ENCODE measurements at regions not wholly inside any gene's neighbourhood (a gene's known extent, or its start where the extent isn't known, plus 50 kb on each side); places are given as distances from the start of the nearest gene placed in this dataset.
A peak's percentile ranks its signal among the peaks of the same experiment; 100 is the strongest.

DNA sequence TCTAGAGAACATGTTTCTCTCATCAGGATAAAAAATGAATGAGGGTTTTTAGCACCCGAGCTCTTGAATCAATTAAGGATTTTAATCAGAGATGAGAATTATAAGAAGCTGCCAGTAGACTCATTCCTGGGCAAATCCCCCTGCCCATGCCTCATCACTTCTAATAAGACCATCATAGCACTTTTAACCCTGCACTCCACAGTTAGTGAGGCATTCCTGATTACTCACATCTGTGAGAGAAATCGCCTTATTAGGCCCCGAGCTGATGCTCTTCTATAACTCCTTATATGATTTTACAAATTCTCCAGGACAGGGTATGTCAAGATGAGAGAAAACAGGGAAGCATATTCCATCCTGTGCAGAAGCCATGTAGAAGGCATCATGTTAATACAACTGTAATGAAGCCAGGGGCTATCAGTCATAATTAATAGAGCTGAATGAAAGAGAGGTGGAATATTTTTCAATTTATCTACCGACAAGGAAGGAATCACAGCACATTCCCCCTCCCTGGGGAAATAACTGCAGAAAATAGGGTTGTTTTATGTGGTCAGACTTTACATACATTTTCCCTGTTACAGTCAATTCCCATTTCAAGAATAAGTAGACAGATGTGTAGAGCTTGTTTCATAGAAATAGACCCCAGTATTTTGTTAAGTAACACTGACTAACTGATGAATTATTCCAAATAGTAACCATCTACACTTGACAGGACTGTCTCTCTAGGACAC is 272.7 kb downstream of the HHIPL2 start:
- ATAC-seq (ENCODE audit: low FRiP score in 2 of 2) = no peak
- WGBS, 2 donors = 82 to 91% methylated on average over 4 of the region's 4 CpGs
- no peaks in the 10 kb centered on the region for H3K27me3 ChIP-seq

DNA sequence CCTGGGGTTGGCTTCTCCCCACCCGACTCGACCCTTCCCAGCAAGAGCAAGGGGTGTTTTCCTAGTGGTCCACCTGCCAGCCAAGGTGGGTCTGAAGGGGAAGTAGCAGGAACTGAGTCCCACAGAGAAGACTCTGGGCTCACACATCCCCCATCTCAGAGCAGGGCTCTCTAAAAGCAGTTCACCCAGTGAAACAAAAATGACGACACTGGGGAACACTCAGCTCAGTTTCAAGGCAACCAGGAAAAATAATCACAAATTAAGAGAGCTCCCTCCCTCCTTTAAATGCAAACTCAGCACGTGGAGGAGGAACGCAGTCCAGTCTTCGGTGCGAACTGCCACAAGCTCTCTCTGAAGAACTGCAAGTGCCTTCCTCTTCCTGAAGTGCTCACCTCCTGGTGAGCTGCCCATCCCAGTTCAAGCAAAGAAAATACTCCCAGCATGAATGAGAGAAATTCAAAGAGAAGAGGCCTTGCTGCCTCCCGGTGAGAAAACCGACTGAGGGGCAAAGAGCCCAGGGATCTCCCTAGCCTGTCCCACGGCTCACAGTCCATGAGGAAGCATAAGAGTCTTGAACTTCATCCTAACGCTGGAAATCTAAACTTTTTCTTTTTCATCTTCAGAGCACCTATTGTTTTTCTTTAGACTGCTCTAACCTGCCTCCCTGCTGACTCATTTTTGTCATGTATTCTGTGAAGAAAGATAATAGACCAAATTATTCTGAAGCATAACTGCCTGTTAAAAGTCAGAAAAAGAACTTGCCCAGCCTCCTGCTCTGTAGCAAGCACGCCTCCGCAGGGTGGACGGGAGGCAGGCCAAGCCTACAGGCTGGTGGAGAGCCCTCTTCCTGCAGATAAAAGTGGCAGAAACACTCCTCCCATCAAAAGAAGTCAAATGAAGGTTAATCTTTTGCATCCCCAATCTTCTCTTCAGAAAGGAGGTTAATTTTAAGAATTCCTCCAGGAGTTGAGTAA is 281.4 kb downstream of the HHIPL2 start:
- Histone ChIP-seq H3K27ac (no peak overlapping the region), H3K27me3 (no peaks in the 10 kb centered on the region), H3K4me3 (no peak overlapping the region), H3K4me1 (no peaks in the 10 kb centered on the region), H3K36me3 (no peaks in the 10 kb centered on the region), H3K9me3 (no peaks in the 10 kb centered on the region)
- ATAC-seq (ENCODE audit: low FRiP score in 2 of 2) = no peak
- DNase-seq = peak in 1 of 2 donors; percentile 13
- WGBS, 2 donors = 44 to 54% methylated on average over 12 to 14 of the region's 14 CpGs
- no peak for TF ChIP-seq POLR2A (IDR thresholded peaks at IDR 0.05)
- TF ChIP-seq EP300 (IDR thresholded peaks at IDR 0.05) = no peak

More for the DNA sequence above, 272.7 kb downstream of the HHIPL2 start:
- no peaks in the 10 kb centered on the region for H3K4me1 ChIP-seq
- no peaks in the 10 kb centered on the region for H3K9me3 ChIP-seq
- no peak overlapping the region for H3K27ac ChIP-seq
- TF ChIP-seq POLR2AphosphoS5 (IDR thresholded peaks at IDR 0.05) = no peak
- TF ChIP-seq EP300 (IDR thresholded peaks at IDR 0.05) = no peak
- TF ChIP-seq, protein P1, sequence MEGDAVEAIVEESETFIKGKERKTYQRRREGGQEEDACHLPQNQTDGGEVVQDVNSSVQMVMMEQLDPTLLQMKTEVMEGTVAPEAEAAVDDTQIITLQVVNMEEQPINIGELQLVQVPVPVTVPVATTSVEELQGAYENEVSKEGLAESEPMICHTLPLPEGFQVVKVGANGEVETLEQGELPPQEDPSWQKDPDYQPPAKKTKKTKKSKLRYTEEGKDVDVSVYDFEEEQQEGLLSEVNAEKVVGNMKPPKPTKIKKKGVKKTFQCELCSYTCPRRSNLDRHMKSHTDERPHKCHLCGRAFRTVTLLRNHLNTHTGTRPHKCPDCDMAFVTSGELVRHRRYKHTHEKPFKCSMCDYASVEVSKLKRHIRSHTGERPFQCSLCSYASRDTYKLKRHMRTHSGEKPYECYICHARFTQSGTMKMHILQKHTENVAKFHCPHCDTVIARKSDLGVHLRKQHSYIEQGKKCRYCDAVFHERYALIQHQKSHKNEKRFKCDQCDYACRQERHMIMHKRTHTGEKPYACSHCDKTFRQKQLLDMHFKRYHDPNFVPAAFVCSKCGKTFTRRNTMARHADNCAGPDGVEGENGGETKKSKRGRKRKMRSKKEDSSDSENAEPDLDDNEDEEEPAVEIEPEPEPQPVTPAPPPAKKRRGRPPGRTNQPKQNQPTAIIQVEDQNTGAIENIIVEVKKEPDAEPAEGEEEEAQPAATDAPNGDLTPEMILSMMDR (IDR thresholded peaks at IDR 0.05) = no peak
- no peak for TF ChIP-seq POLR2A (IDR thresholded peaks at IDR 0.05)
- H3K4me3 ChIP-seq = no peak overlapping the region
- DNase-seq = no peak
- no peaks in the 10 kb centered on the region for H3K36me3 ChIP-seq

DNA sequence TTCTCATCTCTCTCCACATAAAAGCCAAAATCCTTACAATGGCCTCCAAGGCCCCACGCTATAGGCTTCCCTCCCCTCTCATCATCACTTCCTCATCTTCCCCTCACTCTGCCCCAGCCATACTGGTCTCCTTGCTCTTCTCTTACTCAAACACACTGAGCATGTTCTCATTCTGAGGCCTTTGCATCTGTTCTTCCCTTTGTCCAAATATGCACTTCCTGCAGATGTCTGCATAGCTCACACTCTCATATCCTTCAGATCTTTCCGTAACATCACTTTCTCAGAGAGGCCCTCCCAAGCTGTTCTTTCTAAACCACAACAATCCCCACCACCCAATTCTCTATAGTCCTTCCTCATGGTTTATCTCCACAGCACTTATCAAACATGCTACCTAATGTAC is 284.1 kb downstream of the HHIPL2 start:
- DNase-seq (no peak), ATAC-seq (ENCODE audit: low FRiP score in 2 of 2) (no peak)
- Histone ChIP-seq H3K27ac (no peak overlapping the region), H3K27me3 (no peaks in the 10 kb centered on the region), H3K36me3 (no peaks in the 10 kb centered on the region), H3K4me1 (no peaks in the 10 kb centered on the region), H3K4me3 (no peak overlapping the region), H3K9me3 (no peaks in the 10 kb centered on the region)
- TF ChIP-seq, protein P1 (IDR thresholded peaks at IDR 0.05) = no peak
- TF ChIP-seq POLR2A (IDR thresholded peaks at IDR 0.05) (no peak), EP300 (IDR thresholded peaks at IDR 0.05) (no peak), POLR2AphosphoS5 (IDR thresholded peaks at IDR 0.05) (no peak)
- WGBS, 2 donors = 60 to 63% methylated on average over 2 of the region's 2 CpGs

DNA sequence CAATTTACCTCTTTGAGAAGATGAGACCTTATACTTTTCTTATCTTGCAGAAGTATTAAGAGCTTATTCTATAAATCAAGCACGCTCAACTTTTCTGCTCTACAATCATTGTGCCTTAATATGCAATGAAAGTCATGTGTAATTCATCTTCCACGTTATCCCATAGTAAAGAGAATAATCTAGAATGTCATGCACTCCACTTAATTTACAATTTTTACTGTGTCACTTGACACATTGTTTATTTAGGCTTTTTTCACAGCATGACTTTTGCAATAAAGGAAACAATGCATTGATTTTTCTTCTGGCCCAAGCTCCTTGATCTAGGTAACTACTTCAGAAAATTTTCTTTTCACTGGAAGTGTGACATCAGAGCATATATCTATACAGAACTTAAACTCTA is 290.9 kb downstream of the HHIPL2 start:
- WGBS, 2 donors = 50 to 56% methylated on average over 2 of the region's 2 CpGs
- Histone ChIP-seq H3K27ac (no peak overlapping the region), H3K27me3 (no peaks in the 10 kb centered on the region), H3K4me1 (no peaks in the 10 kb centered on the region), H3K4me3 (no peak overlapping the region), H3K36me3 (no peaks in the 10 kb centered on the region), H3K9me3 (no peaks in the 10 kb centered on the region)
- ATAC-seq (ENCODE audit: low FRiP score in 2 of 2) = no peak
- TF ChIP-seq POLR2A (IDR thresholded peaks at IDR 0.05) = no peak
- TF ChIP-seq POLR2AphosphoS5 (IDR thresholded peaks at IDR 0.05) = no peak
- no peak for TF ChIP-seq EP300 (IDR thresholded peaks at IDR 0.05)
- TF ChIP-seq, protein P1 (IDR thresholded peaks at IDR 0.05) = no peak
- no peak for DNase-seq

DNA sequence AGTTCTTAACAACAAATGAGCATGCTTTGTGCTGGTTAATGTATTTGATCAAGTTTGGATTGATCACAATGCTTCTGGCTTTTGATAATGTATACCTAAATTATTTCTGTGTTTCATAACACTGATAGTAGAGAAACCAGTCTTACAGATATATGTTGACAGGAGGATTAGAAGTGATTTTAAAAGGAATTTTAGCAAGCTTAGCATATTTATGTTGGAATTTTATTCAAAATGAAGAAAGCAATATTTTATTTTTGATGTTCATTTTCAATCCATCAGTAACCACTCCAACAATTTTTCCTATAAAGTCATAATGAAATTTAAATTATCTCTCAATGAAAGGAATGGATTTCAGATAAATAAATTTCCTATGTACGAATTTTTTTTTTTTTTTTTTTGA is 291.8 kb downstream of the HHIPL2 start:
- TF ChIP-seq EP300 (IDR thresholded peaks at IDR 0.05) (no peak), POLR2AphosphoS5 (IDR thresholded peaks at IDR 0.05) (no peak), POLR2A (IDR thresholded peaks at IDR 0.05) (no peak)
- TF ChIP-seq, protein P1 (IDR thresholded peaks at IDR 0.05) = no peak
- no peaks in the 10 kb centered on the region for H3K27me3 ChIP-seq
- H3K4me1 ChIP-seq = no peaks in the 10 kb centered on the region
- no peaks in the 10 kb centered on the region for H3K9me3 ChIP-seq
- 58 to 78% methylated on average over 1 of the region's 1 CpG for WGBS, 2 donors
- H3K27ac ChIP-seq = no peak overlapping the region
- H3K4me3 ChIP-seq = no peak overlapping the region
- no peak for ATAC-seq (ENCODE audit: low FRiP score in 2 of 2)
- no peak for DNase-seq
- H3K36me3 ChIP-seq = no peaks in the 10 kb centered on the region
